Trophoblast cell (in vitro differentiated cells and primary cell): ENCODE measurements at regions not wholly inside any gene's neighbourhood (a gene's known extent, or its start where the extent isn't known, plus 50 kb on each side); places are given as distances from the start of the nearest gene placed in this dataset.

ENCODE experiments used
- DNase-seq, 2 donors: peaks; one replicate each; pipeline ENCODE4 v3.0.0-alpha.2; 2016
- H2AFZ ChIP-seq: 2 replicates; pipeline ENCODE4 v1.6.1; 2013; ENCODE audit warnings: low read length, moderate library complexity, mild to moderate bottlenecking; ENCODE audit not compliant: insufficient read depth, poor library complexity
- H2AK5ac ChIP-seq: 2 replicates; pipeline ENCODE4 v1.6.1; 2013; ENCODE audit warnings: mild to moderate bottlenecking, low read length
- H2BK120ac ChIP-seq: 2 replicates; pipeline ENCODE4 v1.6.1; 2013; ENCODE audit warnings: low read length, mild to moderate bottlenecking, moderate library complexity; ENCODE audit not compliant: insufficient read depth, poor library complexity
- H2BK12ac ChIP-seq: 2 replicates; pipeline ENCODE4 v1.6.1; 2013; ENCODE audit warnings: mild to moderate bottlenecking, low read length, moderate library complexity
- H2BK5ac ChIP-seq: 2 replicates; pipeline ENCODE4 v1.6.1; 2013; ENCODE audit warnings: low read length, low read depth, moderate library complexity, mild to moderate bottlenecking; ENCODE audit not compliant: poor library complexity
- H3K14ac ChIP-seq: 2 replicates; pipeline ENCODE4 v1.6.1; 2013; ENCODE audit warnings: mild to moderate bottlenecking, low read length
- H3K18ac ChIP-seq: 2 replicates; pipeline ENCODE4 v1.6.1; 2013; ENCODE audit warnings: mild to moderate bottlenecking, low read length
- H3K23ac ChIP-seq: 2 replicates; pipeline ENCODE4 v1.6.1; 2013; ENCODE audit warnings: low read length
- H3K27ac ChIP-seq: 2 replicates; pipeline ENCODE4 v1.5.1; 2013; ENCODE audit warnings: low read depth, mild to moderate bottlenecking, inconsistent platforms, low read length, moderate library complexity
- H3K27me3 ChIP-seq: 2 replicates; pipeline ENCODE4 v1.6.1; 2013; ENCODE audit warnings: inconsistent platforms, mild to moderate bottlenecking, low read length, moderate library complexity; ENCODE audit not compliant: insufficient read depth
- H3K36me3 ChIP-seq, 2 experiments: 1 replicate in 1 of 2; 2 replicates in 1 of 2; pipeline ENCODE4 v1.6.1; 2013; ENCODE audit warnings: low read length in 2 of 2, mild to moderate bottlenecking in 2 of 2, moderate library complexity in 1 of 2; ENCODE audit not compliant: insufficient read depth in 2 of 2, control insufficient read depth in 1 of 2
- H3K4ac ChIP-seq: 2 replicates; pipeline ENCODE4 v1.6.1; 2013; ENCODE audit warnings: low read depth, mild to moderate bottlenecking, low read length, moderate library complexity
- H3K4me1 ChIP-seq, 2 experiments: 1 replicate in 1 of 2; 2 replicates in 1 of 2; pipeline ENCODE4 v1.6.1; 2013; ENCODE audit warnings: low read length in 2 of 2, mild to moderate bottlenecking in 2 of 2, moderate library complexity in 1 of 2; ENCODE audit not compliant: insufficient read depth in 2 of 2, control insufficient read depth in 1 of 2
- H3K4me2 ChIP-seq: 2 replicates; pipeline ENCODE4 v1.6.1; 2013; ENCODE audit warnings: inconsistent platforms, mild to moderate bottlenecking, low read length, moderate library complexity
- H3K4me3 ChIP-seq: 2 replicates; pipeline ENCODE4 v1.5.1; 2013; ENCODE audit warnings: mild to moderate bottlenecking, low read depth, low read length, inconsistent platforms
- H3K79me1 ChIP-seq: one replicate; pipeline ENCODE4 v1.6.1; 2013; ENCODE audit warnings: low read length
- H3K79me2 ChIP-seq: 2 replicates; pipeline ENCODE4 v1.6.1; 2013; ENCODE audit warnings: low read length, mild to moderate bottlenecking; ENCODE audit not compliant: control insufficient read depth, insufficient read depth, poor library complexity
- H3K9ac ChIP-seq: 2 replicates; pipeline ENCODE4 v1.6.1; 2013; ENCODE audit warnings: mild to moderate bottlenecking, low read length
- H3K9me3 ChIP-seq: 2 replicates; pipeline ENCODE4 v1.6.1; 2013; ENCODE audit warnings: low read depth, mild to moderate bottlenecking, control low read depth, inconsistent platforms, low read length; ENCODE audit not compliant: insufficient read depth
- H4K12ac ChIP-seq: 2 replicates; pipeline ENCODE4 v1.6.1; 2013; ENCODE audit warnings: low read depth, mild to moderate bottlenecking, low read length, moderate library complexity
- H4K8ac ChIP-seq: 2 replicates; pipeline ENCODE4 v1.6.1; 2013; ENCODE audit warnings: low read depth, mild to moderate bottlenecking, low read length, moderate library complexity
- H4K91ac ChIP-seq: one replicate; pipeline ENCODE4 v1.6.1; 2013; ENCODE audit warnings: low read depth, mild to moderate bottlenecking, low read length, moderate library complexity
- WGBS: extraction: QIAGEN DNeasy Blood & Tissue Kit; methylation state at CpG from one replicate; pipeline ENCODE4 v1.1.7; 2013; ENCODE audit warnings: missing lambda C conversion rate; ENCODE audit not compliant: insufficient read length, insufficient coverage; ENCODE audit errors: extremely low coverage; 5-methylcytosine and 5-hydroxymethylcytosine counted together

- Histone ChIP-seq H2BK120ac (no peak overlapping the region), H3K36me3 (no peaks in the 10 kb centered on the region), H3K14ac (no peak overlapping the region), H3K18ac (no peak overlapping the region), H4K91ac (no peak overlapping the region), H3K27ac (no peak overlapping the region), H3K27me3 (no peaks in the 10 kb centered on the region), H3K79me2 (no peaks in the 10 kb centered on the region), H4K8ac (no peak overlapping the region), H3K4me1 (peaks cover 0 to 4% of the 10 kb centered on the region in 2 experiments), H3K23ac (no peak overlapping the region), H3K4me3 (no peak overlapping the region), H3K4ac (no peak overlapping the region), H2BK5ac (no peak overlapping the region), H3K79me1 (no peaks in the 10 kb centered on the region), H3K4me2 (no peak overlapping the region), H2AFZ (no peak overlapping the region), H2AK5ac (no peak overlapping the region), H2BK12ac (no peak overlapping the region), H3K9me3 (no peaks in the 10 kb centered on the region), H4K12ac (no peak overlapping the region), H3K9ac (no peak overlapping the region)
- no CpG with 5 or more reads among the region's 3 CpGs for WGBS
- DNase-seq = no peak
Measured at GRCh38 chr17:6358131-6358530, 76.8 kb downstream of the AIPL1 start.

GRCh38 chr17:6356562-6356961, 78.4 kb downstream of the AIPL1 start:
- H2BK120ac ChIP-seq = no peak overlapping the region
- DNase-seq = no peak
- no peak overlapping the region for H3K23ac ChIP-seq
- H4K8ac ChIP-seq = no peak overlapping the region
- H3K9me3 ChIP-seq = no peaks in the 10 kb centered on the region
- peaks cover 0 to 4% of the 10 kb centered on the region in 2 experiments for H3K4me1 ChIP-seq
- no peaks in the 10 kb centered on the region for H3K79me1 ChIP-seq
- H3K18ac ChIP-seq = no peak overlapping the region
- H3K9ac ChIP-seq = no peak overlapping the region
- no peak overlapping the region for H3K27ac ChIP-seq
- no peak overlapping the region for H2BK5ac ChIP-seq
- no peak overlapping the region for H3K14ac ChIP-seq
- H3K27me3 ChIP-seq = no peaks in the 10 kb centered on the region
- H4K12ac ChIP-seq = no peak overlapping the region
- H3K4ac ChIP-seq = no peak overlapping the region
- H3K36me3 ChIP-seq = no peaks in the 10 kb centered on the region
- H2BK12ac ChIP-seq = no peak overlapping the region
- no peaks in the 10 kb centered on the region for H3K79me2 ChIP-seq
- no peak overlapping the region for H3K4me2 ChIP-seq
- H3K4me3 ChIP-seq = no peak overlapping the region
- H2AFZ ChIP-seq = no peak overlapping the region
- H2AK5ac ChIP-seq = no peak overlapping the region
- no CpG with 5 or more reads among the region's 4 CpGs for WGBS
- no peak overlapping the region for H4K91ac ChIP-seq

- Histone ChIP-seq H3K23ac (no peak overlapping the region), H3K36me3 (no peaks in the 10 kb centered on the region), H4K8ac (no peak overlapping the region), H2AK5ac (no peak overlapping the region), H2BK12ac (no peak overlapping the region), H3K4ac (no peak overlapping the region), H3K27ac (no peak overlapping the region), H2AFZ (no peak overlapping the region), H3K9me3 (peaks cover 1% of the 10 kb centered on the region), H4K12ac (no peak overlapping the region), H3K4me2 (no peak overlapping the region), H3K4me1 (peaks cover 0 to 4% of the 10 kb centered on the region in 2 experiments), H3K4me3 (no peak overlapping the region), H3K14ac (no peak overlapping the region), H3K18ac (no peak overlapping the region), H3K79me1 (no peaks in the 10 kb centered on the region), H2BK120ac (no peak overlapping the region), H3K9ac (no peak overlapping the region), H3K27me3 (no peaks in the 10 kb centered on the region), H4K91ac (no peak overlapping the region), H2BK5ac (no peak overlapping the region), H3K79me2 (no peaks in the 10 kb centered on the region)
- no peak for DNase-seq
- WGBS = no CpG with 5 or more reads among the region's 3 CpGs
Measured at GRCh38 chr17:6355196-6355595, 79.7 kb downstream of the AIPL1 start.

GRCh38 chr17:6352801-6353560, 81.9 kb downstream of the AIPL1 start:
- no CpG with 5 or more reads among the region's 6 CpGs for WGBS

More at GRCh38 chr17:6352801-6353560, 81.9 kb downstream of the AIPL1 start:
- no peaks in the 10 kb centered on the region for H3K36me3 ChIP-seq
- no peak overlapping the region for H4K8ac ChIP-seq
- no peak overlapping the region for H3K18ac ChIP-seq
- no peak overlapping the region for H2BK12ac ChIP-seq
- no peak overlapping the region for H2AFZ ChIP-seq
- H3K4me2 ChIP-seq = no peak overlapping the region
- H3K4me1 ChIP-seq = no peaks in the 10 kb centered on the region
- no peak overlapping the region for H4K12ac ChIP-seq
- H3K27me3 ChIP-seq = no peaks in the 10 kb centered on the region
- no peak overlapping the region for H3K27ac ChIP-seq
- no peak overlapping the region for H4K91ac ChIP-seq
- no peak overlapping the region for H3K9ac ChIP-seq
- H2AK5ac ChIP-seq = no peak overlapping the region
- H2BK120ac ChIP-seq = no peak overlapping the region
- H3K4ac ChIP-seq = no peak overlapping the region
- no peak overlapping the region for H3K23ac ChIP-seq
- H3K4me3 ChIP-seq = no peak overlapping the region
- no peaks in the 10 kb centered on the region for H3K79me2 ChIP-seq
- H2BK5ac ChIP-seq = no peak overlapping the region
- H3K79me1 ChIP-seq = no peaks in the 10 kb centered on the region
- no peak overlapping the region for H3K14ac ChIP-seq
- DNase-seq = no peak
- peaks cover 1% of the 10 kb centered on the region for H3K9me3 ChIP-seq
